Heart right ventricle (tissue), 16 donors: ENCODE measurements at regions not wholly inside any gene's neighbourhood (a gene's known extent, or its start where the extent isn't known, plus 50 kb on each side); places are given as distances from the start of the nearest gene placed in this dataset.

Experiments used
- ATAC-seq, 8 donors: fragments of 200-7000 bp; cut with Tn5 transposase; one replicate each; pipeline ENCODE4 v1.9.1; 2020; ENCODE audit warnings: mild to moderate bottlenecking in 8 of 8, moderate library complexity in 8 of 8, moderate number of reproducible peaks in 1 of 8
- DNase-seq, 2 donors: peaks; one replicate each; pipeline ENCODE4 v3.0.0-alpha.2; 2020
- H3K27ac ChIP-seq, 10 donors: fragments of 200-600 bp; sonication (generic) in 2 of 10; one replicate each; pipeline versions ENCODE4 v1.5.0 to v1.8.0; 2020 to 2022; ENCODE audit warnings: mild to moderate bottlenecking in 3 of 10
- H3K27me3 ChIP-seq, 7 donors: fragments of 200-600 bp; one replicate each; pipeline ENCODE4 v1.8.0; 2021 to 2022; ENCODE audit warnings: mild to moderate bottlenecking in 2 of 7
- H3K36me3 ChIP-seq, 9 donors: fragments of 200-600 bp; sonication (generic) in 1 of 9; one replicate each; pipeline versions ENCODE4 v1.5.0 to v1.8.0; 2020 to 2022; ENCODE audit warnings: mild to moderate bottlenecking in 2 of 9
- H3K4me1 ChIP-seq, 9 donors: fragments of 200-600 bp; sonication (generic) in 1 of 9; one replicate each; pipeline versions ENCODE4 v1.5.0 to v1.8.0; 2020 to 2022; ENCODE audit warnings: mild to moderate bottlenecking in 4 of 9
- H3K4me3 ChIP-seq, 10 donors: fragments of 200-600 bp; sonication (generic) in 2 of 10; one replicate each; pipeline versions ENCODE4 v1.5.0 to v1.8.0; 2020 to 2022; ENCODE audit warnings: mild to moderate bottlenecking in 7 of 10, moderate library complexity in 2 of 10
- H3K9me3 ChIP-seq, 11 donors: fragments of 200-600 bp in 10 of 11; sonication (generic) in 2 of 11; one replicate each; pipeline versions ENCODE4 v1.5.0 to v1.8.0; 2013 to 2022; ENCODE audit warnings: mild to moderate bottlenecking in 2 of 11, control low read depth in 1 of 11, moderate library complexity in 1 of 11
- WGBS, 2 donors: extraction: QIAGEN DNeasy Blood & Tissue Kit; methylation state at CpG; one replicate each; pipeline ENCODE4 v1.1.7; 2013; ENCODE audit warnings: inconsistent platforms in 1 of 2; 5-methylcytosine and 5-hydroxymethylcytosine counted together
- intact Hi-C, 10 donors: fragments of 100-400 bp; cut with DNase I; formaldehyde crosslinking; loops; one replicate each; pipeline versions ENCODE4 v1.11.1 to v1.14.2; 2022
- TF ChIP-seq, protein P1 (sequence below), 9 donors: fragments of 200-600 bp; sonication (generic) in 2 of 9; IDR thresholded peaks; one replicate each; pipeline versions ENCODE4 v1.5.0 to v1.8.0; 2021 to 2022; ENCODE audit warnings: antibody characterized with exemption in 9 of 9, mild to moderate bottlenecking in 5 of 9, moderate library complexity in 1 of 9
- donor health status: Arrhythmogenic right ventricular cardiomyopathy.
- donor health status: ischemic (EF 13 %, LVEDD 7.1; RV severe dilation, severe dysfunction).
- donor health status: healthy with polysubstance abuse.
- donor health status: DM: no; HTN: yes; CAD: no.
- donor health status: DM: no; HTN: no; CAD: no.
- donor health status: ischemic (EF 25% LVEDD 6.9; RV normal size, moderate dysfunction).
- donor health status: ischemic (EF 25% LVEDD 5.7; RV mildly dilated, moderate dysfunction).
- donor health status: healthy.
- donor health status: DM: yes; HTN: yes; CAD: no.
- donor health status: Ischemic cardiomyopathy.
- donor health status: ischemic (EF 35%, LVEDD 5.7; RV mildly dilated, moderate dysfunction).
- donor health status: nonischemic (EF 11% LVEDD 7.7; RV severe dilation, severe dysfunction).
- donor health status: DM: yes; HTN: yes; CAD: no.
- donor health status: PGD.
- donor health status: ischemic (EF 29% LVEDD 5.4; RV normal size, mild dysfunction).
- donor health status: nonischemic (EF 23%, LVEDD 6.1; RV moderate dilation, normal function).

DNA sequence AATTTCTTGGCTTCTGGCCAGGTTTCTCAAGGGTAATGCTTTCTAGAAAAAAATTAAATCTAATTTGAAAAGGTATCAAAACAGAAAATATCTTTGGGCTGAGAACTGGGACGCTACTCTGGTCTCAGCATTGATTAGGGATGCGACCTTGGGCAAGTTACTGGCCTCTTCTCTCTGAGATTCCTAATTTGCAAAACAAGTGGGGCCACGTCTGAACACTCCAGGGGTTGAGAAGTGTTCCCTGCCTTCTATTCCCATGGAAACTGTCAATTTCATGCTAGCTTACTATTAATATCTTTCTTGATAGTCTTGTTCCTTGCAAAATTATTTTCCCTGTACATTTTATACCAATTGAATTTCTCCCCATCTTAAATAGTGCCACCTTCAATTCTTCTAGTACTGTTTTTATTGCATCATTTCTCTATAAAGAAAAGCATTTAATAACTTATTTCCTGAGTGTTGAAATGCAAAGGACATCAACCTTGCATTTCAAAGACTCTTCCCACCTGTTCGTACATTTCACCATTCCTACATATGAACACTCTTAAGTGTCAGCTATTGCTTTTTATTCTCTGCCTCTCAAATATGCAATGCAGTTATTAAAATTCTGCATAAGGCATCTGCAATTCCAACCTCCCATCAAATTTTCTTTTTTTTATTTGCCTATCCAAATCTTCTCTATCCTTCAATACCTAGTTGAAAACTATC, 118.3 kb upstream of the DSEL start:
- Histone ChIP-seq H3K27ac (no peak overlapping the region), H3K36me3 (no peaks in the 10 kb centered on the region), H3K4me1 (no peaks in the 10 kb centered on the region), H3K27me3 (no peaks in the 10 kb centered on the region), H3K9me3 (no peaks in the 10 kb centered on the region), H3K4me3 (no peak overlapping the region)
- TF ChIP-seq, protein P1, sequence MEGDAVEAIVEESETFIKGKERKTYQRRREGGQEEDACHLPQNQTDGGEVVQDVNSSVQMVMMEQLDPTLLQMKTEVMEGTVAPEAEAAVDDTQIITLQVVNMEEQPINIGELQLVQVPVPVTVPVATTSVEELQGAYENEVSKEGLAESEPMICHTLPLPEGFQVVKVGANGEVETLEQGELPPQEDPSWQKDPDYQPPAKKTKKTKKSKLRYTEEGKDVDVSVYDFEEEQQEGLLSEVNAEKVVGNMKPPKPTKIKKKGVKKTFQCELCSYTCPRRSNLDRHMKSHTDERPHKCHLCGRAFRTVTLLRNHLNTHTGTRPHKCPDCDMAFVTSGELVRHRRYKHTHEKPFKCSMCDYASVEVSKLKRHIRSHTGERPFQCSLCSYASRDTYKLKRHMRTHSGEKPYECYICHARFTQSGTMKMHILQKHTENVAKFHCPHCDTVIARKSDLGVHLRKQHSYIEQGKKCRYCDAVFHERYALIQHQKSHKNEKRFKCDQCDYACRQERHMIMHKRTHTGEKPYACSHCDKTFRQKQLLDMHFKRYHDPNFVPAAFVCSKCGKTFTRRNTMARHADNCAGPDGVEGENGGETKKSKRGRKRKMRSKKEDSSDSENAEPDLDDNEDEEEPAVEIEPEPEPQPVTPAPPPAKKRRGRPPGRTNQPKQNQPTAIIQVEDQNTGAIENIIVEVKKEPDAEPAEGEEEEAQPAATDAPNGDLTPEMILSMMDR (IDR thresholded peaks at IDR 0.05) = no peak
- ATAC-seq = no peak
- DNase-seq = no peak
- WGBS, 2 donors = 44 to 46% methylated on average over 4 of the region's 4 CpGs
- intact Hi-C loops = no loop called here

DNA sequence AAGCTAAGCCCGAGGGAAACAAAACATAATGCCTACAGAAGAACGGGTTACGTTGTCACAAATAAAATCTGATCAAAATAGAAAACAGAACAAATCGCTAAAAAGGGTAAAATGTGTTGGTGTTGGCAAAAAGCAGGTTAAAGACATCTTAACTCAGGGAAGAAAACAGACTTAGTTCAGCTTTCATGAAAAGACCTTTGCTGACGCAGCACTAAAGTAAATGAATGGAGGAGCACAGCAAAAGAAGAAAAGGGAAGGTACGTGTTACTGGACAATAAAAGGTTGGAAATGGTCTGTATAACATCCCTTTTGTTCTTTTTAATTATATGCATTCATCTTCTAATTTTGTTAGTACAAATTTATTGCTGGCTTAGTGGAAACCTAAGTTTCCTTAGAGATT, 117.4 kb upstream of the DSEL start:
- no peaks in the 10 kb centered on the region for H3K9me3 ChIP-seq
- no peaks in the 10 kb centered on the region for H3K4me1 ChIP-seq
- no peak overlapping the region for H3K4me3 ChIP-seq
- H3K27me3 ChIP-seq = no peaks in the 10 kb centered on the region
- H3K27ac ChIP-seq = no peak overlapping the region
- ATAC-seq (no peak), DNase-seq (no peak)
- TF ChIP-seq, protein P1 (IDR thresholded peaks at IDR 0.05) = no peak
- intact Hi-C loops = no loop called here
- 85 to 88% methylated on average over 6 of the region's 6 CpGs for WGBS, 2 donors
- H3K36me3 ChIP-seq = no peaks in the 10 kb centered on the region

DNA sequence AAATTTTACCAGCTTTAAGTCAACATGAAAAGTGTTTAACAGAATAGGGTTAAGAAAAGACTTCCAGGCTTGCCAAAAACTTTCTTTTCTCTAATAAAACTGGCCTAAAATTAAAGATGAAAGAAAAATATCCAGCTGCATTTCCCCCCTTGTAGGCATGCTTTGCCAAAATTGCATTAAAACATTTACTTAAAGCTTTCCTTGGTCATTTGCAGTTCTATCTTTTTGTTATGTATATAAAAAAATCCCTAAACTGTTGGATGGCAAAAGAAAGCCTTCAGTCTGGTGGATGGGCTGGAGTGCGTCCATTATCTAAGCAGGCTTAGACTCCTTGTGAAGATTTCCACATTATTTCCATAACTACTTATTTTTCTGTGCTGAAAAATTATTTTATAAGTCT, 105.4 kb upstream of the DSEL start:
- Histone ChIP-seq H3K27ac (no peak overlapping the region), H3K4me3 (no peak overlapping the region), H3K4me1 (no peaks in the 10 kb centered on the region), H3K27me3 (no peaks in the 10 kb centered on the region), H3K9me3 (no peaks in the 10 kb centered on the region), H3K36me3 (no peaks in the 10 kb centered on the region)
- intact Hi-C loops = loop anchor here in 1 of 10 donors (10.0 kb wide), 1 partner anchor 63 kb away; no protein-coding TSS in a partner anchor
- no peak for ATAC-seq
- DNase-seq = no peak
- TF ChIP-seq, protein P1 (IDR thresholded peaks at IDR 0.05) = no peak
- WGBS, 2 donors = 81 to 83% methylated on average over 1 of the region's 1 CpG

DNA sequence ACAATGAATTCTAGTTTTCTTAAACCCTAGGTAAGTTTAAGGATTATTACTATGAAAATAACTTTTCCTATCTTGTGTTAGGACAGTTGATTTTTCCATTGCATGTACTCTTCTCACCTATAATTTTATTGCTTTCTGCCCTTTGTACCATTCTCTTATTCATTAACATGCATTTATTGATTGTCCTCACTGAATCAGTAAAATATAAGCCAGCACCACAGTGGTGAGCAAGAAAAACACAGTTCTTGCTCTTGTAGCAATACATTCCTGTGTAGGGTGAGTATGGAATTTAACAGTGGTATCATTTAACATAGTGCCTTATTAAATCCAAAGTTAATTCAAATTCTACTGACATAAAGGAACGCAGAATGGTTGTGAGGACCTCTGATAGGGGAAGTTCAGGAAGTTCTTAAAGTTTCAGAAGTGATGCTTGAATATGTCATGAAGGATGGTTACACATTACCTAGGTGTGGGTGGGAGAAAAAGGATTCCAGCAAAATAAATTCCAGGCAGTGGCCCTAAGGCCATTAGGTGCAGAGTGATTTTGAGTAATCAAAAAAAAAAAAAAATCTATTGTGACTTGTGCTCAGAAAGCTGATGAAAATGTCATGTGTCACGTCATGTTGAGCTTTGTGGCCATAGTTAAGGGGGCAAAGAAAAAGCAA, 104.7 kb upstream of the DSEL start:
- TF ChIP-seq, protein P1 (IDR thresholded peaks at IDR 0.05) = no peak
- ATAC-seq (no peak), DNase-seq (no peak)
- H3K4me3 ChIP-seq = no peak overlapping the region
- WGBS, 2 donors = 68 to 77% methylated on average over 2 of the region's 2 CpGs
- H3K9me3 ChIP-seq = no peaks in the 10 kb centered on the region
- H3K27me3 ChIP-seq = no peaks in the 10 kb centered on the region
- H3K4me1 ChIP-seq = no peaks in the 10 kb centered on the region
- H3K27ac ChIP-seq = no peak overlapping the region
- no peaks in the 10 kb centered on the region for H3K36me3 ChIP-seq
- intact Hi-C loops = loop anchor here in 1 of 10 donors (10.0 kb wide), 1 partner anchor 64 kb away; no protein-coding TSS in a partner anchor
